Hematopoietic multipotent progenitor cell (in vitro differentiated cells): ENCODE measurements at regions not wholly inside any gene's neighbourhood (a gene's known extent, or its start where the extent isn't known, plus 50 kb on each side); places are given as distances from the start of the nearest gene placed in this dataset.
"Not testable (repeated sequence)": the region's sequence is repeated elsewhere in the genome, so short reads cannot be mapped to it uniquely, and the experiment has no call there.

Experiments used
- DNase-seq, 3 donors: peaks; one replicate each; pipeline ENCODE4 v3.0.0-alpha.2; 2011 to 2015; ENCODE audit warnings: low read depth in 2 of 3, low spot score in 2 of 3

DNA sequence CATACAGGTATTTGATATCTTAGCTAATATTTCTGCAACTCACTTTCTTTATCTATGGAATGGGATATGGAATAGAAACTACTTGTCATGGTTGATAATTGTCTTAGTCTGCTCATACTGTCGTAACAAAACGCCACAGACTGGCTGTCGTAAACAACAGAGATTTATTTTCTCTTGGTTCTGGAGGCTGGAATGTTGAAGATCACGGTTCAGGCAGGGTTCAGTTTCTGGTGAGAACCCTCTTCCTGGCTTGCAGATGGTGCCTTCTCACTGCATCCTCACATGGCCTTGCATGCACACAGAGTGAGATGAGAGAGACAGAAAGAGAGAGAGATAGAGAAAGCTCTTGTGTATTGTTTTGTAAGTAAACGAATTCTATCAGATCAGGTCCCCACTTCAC is 332.7 kb upstream of the MAGI2 start:
- DNase-seq, result no peak

DNA sequence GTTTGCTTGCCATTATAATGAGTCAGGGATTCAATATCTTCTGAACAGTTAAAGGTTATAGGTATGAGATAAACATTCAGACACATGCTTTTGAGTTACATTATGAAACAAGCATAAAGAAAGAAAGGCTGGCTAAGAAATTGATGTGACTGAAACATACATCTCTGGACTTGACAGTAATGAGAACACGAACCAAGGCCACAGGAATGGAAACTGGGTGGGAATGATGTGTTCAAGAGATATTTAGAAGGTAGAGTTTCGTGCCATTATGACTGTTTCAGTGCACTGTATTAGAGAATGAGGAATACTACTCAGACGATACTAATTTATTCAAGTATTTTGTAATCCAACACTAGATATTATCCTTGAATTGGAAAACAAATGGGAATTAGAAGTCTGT is 332.1 kb upstream of the MAGI2 start:
- no peak for DNase-seq

DNA sequence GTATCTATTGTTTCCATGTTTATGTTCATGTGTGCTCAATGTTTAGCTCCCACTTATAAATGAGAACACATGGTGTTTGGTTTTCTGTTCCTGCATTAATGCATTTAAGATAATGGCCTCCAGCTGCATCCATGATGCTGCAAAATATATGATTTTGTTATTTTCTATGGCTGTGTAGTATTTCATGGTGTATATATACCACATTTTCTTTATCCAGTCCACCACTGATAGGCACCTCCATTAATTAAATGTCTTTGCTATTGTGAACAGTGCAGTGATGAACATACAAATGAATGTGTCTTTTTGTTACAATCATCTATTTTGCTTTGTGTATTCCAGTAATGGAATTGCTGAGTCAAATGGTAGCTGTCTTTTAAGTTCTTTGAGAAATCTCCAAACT is 329.4 kb upstream of the MAGI2 start:
- DNase-seq, result no peak

DNA sequence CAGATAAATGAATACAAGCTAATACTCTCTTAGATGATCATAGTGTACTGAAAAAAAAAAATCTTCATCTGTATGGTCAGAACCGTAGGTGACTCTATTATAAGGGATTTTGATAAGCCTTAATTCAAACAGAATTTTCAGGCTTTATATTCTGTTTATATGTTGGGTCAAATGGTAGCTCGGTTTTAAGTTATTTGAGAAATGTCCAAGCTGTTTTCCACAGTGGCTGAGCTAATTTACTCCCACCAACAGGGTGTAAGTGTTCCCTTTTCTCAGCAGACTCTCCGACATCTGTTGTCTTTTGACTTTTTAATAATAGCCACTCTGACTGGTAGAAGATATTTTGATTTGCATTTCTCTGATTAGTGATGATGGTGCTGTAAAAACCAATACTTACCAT is 328.8 kb upstream of the MAGI2 start:
- no peak for DNase-seq

DNA sequence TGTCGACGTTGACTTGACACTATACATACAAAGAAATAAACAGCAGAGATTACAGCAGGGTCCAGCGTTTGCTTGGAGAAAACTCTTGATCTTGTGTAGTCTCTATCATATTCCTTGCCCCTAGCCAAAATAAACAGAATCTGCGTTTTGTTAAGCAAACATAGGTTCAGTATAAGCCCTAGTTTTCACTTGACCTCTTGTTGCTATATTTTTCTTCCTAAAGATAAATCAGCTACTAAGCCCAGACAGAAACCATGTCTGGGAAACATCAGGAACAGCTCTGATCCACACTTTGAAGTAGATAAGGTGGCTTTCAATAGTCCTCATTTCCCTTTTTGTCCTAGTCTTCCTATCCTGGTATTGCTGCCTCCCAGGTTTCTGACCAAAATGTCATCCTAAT is 328.2 kb upstream of the MAGI2 start:
- no peak for DNase-seq

DNA sequence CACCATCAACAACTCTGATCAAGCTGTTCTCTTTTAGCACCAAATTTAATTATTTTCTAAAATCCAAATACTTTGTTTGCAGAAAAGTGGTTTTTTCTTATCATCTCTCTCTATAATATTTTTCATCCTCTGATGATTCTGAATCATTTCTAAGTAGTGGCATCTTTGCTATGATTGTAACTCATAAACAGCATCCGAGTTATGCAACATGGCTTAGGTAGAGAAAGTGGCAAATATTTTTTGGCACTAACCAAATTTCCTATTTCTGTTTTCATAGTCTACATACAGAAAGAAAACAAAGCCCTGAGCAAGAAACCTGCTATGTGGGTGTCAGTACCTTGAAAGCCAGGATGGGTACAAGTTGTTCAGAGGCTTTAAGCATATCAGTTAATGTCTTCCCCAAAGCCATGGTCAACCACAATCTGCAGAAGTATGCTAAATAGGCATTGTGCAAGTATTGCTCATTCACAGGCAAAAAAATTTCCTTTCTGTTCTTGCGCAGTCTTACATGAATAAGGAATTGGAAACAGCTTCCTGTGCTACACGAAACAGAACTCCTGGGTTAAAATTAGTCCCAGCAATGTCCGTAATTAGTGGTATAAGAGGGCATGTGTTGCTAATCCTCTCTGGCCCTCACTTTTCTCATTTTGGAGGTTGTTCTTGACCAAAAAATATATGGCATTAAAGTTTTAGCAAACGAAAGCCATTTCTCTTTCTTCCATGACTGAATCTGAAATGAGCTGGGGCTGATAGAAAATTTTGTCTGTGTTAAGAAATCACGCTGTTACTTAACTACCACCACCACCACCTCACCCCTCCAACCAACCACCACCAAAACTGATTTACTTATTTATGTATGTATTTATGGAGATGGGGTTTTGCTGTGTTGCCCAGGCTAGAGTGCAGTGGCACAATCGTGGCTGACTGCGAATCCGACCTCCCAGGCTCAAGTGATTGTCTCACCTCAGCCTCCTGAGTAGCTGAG is 325.6 kb upstream of the MAGI2 start:
- DNase-seq, result peak in 1 of 3 donors; percentile 2

DNA sequence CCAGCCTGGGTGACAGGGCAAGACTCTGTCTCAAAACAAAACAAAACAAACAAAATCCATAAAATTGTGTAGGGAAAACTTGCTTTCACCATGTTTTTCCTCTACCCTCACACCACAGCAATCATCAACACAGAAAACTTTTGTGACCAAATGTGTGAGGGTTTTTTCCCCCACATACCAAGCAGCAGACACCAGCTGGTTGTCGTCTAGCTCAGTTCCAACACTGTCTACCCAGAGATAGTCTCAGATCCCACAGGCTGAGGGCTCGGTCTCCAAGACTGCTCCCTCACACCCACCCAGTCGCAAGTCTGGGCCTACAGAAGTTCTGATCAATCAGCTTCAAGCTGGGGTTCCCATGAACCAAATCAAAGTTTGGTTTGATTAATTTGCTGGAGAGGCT is 322.4 kb upstream of the MAGI2 start:
- DNase-seq, result no peak

DNA sequence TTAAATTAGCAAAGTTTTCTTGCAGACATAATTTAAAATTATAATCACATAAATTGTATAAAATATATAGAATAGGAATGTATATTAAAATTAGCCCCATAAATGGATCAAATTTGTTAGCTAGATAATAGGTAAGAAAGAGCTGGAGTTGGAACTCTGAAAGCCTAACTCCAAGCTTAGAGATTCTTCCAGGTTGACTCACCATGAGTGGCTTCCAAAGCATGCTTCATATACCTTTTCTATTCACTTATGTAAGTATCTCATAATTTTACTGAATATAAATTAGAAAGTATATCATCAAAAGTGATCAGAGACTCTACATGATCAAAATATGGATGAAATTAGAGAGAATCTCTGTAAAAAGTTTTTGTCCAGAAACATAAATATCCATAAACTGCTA is 320.7 kb upstream of the MAGI2 start:
- no peak for DNase-seq

DNA sequence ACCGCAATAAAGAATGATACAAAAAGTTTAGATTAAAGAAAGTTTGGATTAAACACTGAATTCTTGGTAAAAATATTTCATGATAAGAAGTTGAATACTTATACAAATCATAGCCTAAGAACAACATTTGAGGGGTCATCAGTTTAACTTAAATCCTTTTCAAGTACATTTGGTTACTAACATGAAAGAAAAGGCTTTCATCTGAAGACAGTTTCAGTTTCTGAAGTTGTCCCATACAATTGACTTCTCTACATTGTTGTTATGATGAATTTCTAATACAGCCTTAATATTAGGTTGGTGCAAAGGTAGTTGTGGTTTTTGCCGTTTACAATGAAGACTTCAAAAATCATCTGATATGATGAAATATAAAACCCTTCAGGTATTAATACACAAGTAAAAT is 317.5 kb upstream of the MAGI2 start:
- no peak for DNase-seq

DNA sequence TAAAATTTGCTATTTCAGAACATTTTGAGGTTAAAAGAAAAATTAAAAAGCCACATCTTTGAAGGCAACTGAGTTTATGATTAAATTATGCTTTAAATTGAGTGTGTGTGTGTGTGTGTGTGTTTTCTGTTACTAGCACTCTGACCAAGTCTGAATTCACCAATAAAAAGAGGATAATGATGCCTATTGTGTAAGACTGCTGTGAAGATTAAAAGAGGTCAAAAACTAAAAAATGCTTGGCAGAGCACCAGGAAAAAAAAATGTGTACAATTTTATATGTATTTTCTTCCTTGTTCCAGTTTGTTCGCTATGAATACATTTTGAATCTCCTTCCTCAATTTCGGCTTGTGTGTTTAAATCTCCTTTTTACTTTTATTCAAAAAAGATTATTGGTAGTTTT is 316.6 kb upstream of the MAGI2 start:
- no peak for DNase-seq

DNA sequence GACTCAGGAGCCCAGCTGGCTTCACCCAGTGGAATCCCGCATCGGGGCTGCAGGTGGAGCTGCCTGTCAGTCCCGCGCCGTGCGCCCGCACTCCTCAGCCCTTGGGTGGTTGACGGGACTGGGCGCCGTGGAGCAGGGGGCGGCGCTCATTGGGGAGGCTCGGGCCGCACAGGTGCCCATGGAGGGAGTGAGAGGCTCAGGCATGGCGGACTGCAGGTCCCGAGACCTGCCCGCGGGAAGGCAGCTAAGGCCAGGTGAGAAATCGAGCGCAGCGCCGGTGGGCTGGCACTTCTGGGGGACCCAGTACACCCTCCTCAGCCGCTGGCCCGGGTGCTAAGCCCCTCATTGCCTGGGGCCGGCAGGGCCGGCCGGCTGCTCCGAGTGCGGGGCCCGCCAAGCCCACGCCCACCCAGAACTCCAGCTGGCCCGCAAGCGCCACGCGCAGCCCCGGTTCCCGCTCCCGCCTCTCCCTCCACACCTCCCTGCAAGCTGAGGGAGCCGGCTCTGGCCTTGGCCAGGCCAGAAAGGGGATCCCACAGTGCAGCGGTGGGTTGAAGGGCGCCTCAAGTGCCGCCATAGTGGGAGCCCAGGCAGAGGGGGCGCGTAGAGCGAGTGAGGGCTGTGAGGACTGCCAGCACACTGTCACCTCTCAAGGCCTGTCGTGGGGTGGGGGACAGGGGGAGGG is 314.6 kb upstream of the MAGI2 start:
- DNase-seq, result not testable (repeated sequence)

DNA sequence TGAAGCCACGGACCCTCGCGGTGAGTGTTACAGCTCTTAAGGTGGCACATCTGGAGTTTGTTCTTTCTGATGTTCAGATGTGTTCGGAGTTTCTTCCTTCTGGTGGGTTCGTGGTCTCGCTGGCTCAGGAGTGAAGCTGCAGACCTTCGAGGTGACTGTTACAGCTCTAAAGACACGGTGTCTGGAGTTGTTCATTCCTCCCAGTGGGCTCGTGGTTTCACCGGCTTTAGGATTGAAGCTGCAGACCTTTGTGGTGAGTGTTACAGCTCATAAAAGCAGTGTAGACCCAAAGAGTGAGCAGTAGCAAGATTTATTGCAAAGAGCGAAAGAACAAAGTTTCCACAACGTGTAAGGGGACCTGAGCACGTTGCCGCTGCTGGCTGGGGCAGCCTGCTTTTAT is 313.7 kb upstream of the MAGI2 start:
- not testable (repeated sequence) for DNase-seq

DNA sequence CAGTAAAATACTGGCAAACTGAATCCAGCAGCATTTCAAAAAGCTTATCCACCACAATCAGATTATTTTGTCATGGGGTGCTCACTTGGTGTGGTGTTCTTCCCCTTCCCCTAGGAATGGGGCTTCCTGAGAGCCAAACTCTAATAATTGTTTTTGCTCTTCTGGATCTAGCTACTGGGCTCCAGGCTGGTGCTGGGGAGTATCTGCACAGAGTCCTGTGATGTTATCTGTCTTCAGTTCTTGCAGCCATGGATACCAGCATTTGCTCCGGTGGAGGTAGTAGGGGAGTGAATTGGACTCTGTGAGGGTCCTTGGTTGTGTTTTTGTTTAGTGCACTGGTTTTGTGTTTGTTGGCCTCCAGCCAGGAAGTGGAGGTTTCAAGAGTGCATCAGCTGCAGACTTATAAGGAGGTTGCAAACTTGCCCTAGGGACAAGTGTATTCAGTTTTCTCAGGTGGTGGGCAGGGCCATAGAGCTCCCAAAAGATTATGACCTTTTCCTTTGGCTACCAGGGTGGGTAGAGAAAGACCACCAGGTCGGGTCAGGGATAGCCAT is 308.5 kb upstream of the MAGI2 start:
- no peak for DNase-seq

DNA sequence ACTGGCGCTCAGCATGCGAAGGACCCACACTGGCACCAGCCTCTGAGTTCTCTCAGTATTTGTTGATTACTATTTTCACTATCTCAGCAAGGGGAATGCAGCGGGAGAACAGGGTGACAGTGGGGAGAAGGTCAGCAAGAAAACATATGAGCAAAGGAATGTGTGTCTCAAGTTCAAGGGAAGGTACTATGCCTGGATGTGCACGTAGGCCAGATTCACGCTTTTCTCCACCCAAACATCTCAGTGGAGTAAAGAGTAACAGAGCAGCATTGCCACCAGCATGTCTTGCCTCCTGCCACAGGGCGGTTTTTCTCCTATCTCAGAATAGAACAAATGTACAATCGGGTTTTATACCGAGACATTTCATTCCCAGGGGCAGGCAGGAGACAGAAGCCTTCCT is 297.5 kb upstream of the MAGI2 start:
- DNase-seq, result not testable (repeated sequence)

DNA sequence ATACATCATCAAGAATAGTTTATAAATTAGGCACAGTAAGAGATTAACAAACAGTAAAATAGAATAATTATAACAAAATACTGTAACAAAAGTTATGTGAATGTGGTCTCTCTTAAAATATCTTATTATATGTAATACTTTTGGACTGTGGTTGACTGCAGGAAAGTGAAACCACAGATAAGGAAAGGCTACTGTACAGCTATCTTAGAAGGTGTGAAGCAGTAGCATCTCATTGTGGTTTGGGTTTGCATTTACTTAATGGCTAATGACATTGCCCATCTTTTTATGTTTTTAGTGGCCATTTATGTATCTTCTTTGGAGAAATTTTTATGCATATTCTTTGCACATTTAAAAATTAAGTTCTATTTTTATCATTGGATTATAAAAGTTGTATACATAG is 296.4 kb upstream of the MAGI2 start:
- DNase-seq, result no peak

DNA sequence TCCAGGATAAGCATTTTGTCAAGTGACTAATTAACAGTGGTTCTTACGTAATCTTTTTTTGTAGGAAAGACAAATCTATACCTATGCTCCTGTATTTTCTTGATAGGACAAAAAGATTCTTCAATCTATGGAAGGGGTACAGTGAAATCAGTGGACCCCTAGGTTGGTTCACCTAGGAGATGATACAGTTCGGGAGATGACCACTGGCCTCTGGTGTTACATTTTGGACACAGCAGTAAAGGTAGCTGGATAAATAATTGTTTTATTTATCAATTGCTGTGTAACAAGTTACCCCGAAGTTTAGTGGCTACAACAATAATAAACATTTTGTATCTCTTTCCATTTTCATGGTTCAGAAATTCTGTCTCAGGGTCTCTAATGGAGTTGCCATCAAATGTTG is 288.2 kb upstream of the MAGI2 start:
- DNase-seq, result no peak

DNA sequence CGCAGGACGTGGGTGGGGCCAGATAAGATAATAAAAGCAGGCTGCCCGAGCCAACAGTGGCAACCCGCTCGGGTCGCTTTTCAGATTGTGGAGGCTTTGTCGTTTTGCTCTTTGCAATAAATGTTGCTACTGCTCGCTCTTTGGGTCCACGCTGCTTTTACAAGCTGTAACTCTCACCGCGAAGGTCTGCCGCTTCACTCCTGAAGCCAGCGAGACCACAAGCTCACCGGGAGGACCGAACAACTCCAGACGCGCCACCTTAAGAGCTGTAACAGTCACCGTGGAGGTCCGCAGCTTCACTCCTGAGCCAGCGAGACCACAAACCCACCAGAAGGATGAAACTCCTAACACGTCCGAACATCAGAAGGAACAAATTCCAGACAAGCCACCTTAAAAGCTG is 286.6 kb upstream of the MAGI2 start:
- DNase-seq, result no peak

DNA sequence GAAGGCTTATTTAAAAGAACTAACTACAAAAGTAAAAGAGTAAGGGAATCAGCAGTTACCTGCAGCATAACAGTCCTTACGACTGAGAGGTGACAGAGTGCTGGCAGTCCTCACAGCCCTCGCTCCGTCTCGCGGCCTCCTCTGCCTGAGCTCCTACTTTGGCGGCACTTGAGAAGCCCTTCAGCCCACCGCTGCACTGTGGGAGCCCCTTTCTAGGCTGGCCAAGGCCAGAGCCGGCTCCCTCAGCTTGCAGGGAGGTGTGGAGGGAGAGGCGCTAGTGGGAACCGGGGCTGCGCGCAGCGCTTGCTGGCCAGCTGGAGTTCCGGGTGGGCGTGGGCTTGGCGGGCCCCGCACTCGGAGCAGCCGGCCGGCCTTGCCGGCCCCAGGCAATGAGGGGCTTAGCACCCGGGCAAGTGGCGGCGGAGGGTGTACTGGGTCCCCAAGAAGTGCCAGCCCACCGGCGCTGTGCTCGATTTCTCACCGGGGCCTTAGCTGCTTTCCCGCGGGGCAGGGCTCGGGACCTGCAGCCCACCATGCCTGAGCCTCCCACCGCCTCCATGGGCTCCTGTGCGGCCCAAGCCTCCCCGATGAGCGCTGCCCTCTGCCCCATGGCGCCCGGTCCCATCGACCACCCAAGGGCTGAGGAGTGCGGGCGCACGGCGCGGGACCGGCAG is 285.7 kb upstream of the MAGI2 start:
- DNase-seq, result not testable (repeated sequence)

DNA sequence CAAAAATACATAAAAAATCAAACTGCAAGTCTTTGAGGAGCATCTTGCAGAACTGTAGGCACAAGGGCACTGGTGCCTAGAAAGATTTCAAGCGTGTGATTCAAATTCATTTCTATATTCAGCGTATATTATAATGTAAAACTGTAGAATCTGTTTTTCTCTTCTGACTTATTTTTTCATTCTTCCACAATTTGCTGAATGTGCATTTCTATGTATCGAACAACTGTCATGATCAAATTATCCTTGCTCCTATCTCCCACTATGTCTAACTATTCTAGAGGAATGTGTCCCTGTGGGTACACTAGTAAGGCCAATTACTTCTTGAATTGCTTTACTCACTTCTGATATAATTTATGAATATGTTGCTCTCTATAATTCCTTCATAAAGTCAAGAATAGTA is 283.0 kb upstream of the MAGI2 start:
- no peak for DNase-seq

DNA sequence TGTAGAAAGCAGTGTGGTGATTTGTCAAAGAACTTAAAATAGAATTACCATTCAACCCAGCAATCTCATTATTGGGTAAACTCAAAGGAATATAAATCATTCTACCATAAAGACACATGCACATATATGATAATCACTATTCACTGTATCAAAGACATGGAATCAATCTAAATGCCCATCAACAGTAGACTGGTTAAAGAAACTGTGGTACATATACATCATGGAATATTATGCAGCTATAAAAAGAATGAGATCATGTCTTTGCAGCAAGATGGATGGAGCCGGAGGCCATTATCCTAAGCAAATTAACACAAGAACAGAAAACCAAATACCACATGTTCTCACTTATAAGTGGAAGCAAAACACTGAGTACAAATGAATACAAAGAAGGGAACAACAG is 281.5 kb upstream of the MAGI2 start:
- DNase-seq, result no peak

DNA sequence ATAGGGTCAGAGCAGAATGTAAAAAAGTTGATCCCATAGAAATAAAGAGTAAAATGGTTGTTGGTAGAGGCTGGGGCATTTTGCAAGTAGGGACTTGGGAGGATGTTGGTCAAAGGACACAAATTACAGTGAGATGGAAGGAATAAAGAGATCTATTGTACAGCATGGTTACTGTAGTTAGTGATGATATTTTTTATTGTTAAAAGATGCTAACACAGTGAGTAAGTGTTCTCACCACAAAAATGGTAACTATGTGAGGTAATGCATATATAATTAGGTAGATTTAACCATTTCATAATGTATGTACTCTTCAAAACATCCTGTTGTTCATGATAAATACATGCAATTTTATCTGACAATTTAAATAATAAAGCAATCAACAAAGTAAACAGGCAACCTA is 280.7 kb upstream of the MAGI2 start:
- DNase-seq, result no peak
